ENCODE measurements at regions not wholly inside any gene's neighbourhood (a gene's known extent, or its start where the extent isn't known, plus 50 kb on each side); places are given as distances from the start of the nearest gene placed in this dataset.

DNA sequence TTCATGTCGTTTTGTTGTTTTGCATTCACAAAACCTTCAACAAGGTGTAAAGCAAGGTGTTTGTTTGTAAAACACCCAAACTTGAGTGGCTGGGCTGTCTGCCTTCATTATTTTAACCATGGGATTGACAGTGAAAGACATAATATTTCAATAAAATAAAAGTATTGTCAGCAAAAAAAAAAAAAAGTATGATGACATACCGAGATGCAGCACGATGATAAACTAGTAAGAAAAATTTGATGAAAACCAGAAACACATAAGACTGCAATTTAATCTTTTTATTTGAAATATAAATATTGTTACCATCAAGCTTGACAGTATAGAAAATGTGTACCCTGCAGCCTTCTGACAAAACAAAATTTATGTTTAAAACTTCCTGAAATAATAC is 419.3 kb upstream of the DYNLRB2 start:
- no peak for DNase-seq
- ATAC-seq, result no peak
- TF ChIP-seq, protein P1, sequence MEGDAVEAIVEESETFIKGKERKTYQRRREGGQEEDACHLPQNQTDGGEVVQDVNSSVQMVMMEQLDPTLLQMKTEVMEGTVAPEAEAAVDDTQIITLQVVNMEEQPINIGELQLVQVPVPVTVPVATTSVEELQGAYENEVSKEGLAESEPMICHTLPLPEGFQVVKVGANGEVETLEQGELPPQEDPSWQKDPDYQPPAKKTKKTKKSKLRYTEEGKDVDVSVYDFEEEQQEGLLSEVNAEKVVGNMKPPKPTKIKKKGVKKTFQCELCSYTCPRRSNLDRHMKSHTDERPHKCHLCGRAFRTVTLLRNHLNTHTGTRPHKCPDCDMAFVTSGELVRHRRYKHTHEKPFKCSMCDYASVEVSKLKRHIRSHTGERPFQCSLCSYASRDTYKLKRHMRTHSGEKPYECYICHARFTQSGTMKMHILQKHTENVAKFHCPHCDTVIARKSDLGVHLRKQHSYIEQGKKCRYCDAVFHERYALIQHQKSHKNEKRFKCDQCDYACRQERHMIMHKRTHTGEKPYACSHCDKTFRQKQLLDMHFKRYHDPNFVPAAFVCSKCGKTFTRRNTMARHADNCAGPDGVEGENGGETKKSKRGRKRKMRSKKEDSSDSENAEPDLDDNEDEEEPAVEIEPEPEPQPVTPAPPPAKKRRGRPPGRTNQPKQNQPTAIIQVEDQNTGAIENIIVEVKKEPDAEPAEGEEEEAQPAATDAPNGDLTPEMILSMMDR (IDR thresholded peaks at IDR 0.05), result no peak
- intact Hi-C loops (cut with DNase I), result no loop called here
- H3K4me3 ChIP-seq, result no peak overlapping the region
- H3K9me3 ChIP-seq, result no peaks in the 10 kb centered on the region
- H3K27me3 ChIP-seq, result no peaks in the 10 kb centered on the region
- H3K4me1 ChIP-seq, result no peaks in the 10 kb centered on the region
- no peak overlapping the region for H3K27ac ChIP-seq
- H3K36me3 ChIP-seq, result no peaks in the 10 kb centered on the region

DNA sequence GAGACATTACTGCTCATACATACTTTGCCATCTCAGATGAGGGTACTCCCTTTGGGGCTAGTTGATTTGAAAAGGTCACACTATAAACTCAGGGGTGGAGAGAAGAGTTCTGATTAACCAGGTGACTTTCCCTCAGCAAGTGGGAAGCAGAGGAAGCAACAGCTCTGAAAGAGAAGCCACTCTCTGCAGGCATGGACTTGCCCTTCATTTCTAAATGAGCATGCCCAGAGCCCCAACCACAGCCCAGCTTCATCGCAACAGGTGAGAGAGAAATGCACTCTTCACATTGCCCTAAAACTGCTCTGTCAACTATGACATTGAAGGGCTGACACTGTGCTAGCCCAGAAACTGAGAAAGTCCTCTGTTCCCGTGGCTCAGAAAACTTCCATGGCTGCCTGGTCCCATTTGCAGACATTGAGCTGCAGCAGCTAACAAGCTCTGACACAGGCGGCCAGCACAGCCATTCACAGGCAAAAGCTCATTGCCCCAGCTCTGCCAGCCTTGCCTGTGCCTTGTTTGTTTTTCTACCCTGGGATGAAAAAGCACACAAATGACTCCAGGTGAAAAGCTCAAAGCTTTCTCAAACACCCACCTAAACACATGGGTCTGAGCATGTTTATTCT is 419.8 kb upstream of the DYNLRB2 start:
- Histone ChIP-seq H3K4me1 (no peaks in the 10 kb centered on the region), H3K4me3 (no peak overlapping the region), H3K27me3 (no peaks in the 10 kb centered on the region), H3K36me3 (no peaks in the 10 kb centered on the region), H3K9me3 (no peaks in the 10 kb centered on the region), H3K27ac (no peak overlapping the region)
- no peak for DNase-seq
- ATAC-seq, result no peak
- intact Hi-C loops (cut with DNase I), result no loop called here
- TF ChIP-seq, protein P1 (IDR thresholded peaks at IDR 0.05), result no peak

DNA sequence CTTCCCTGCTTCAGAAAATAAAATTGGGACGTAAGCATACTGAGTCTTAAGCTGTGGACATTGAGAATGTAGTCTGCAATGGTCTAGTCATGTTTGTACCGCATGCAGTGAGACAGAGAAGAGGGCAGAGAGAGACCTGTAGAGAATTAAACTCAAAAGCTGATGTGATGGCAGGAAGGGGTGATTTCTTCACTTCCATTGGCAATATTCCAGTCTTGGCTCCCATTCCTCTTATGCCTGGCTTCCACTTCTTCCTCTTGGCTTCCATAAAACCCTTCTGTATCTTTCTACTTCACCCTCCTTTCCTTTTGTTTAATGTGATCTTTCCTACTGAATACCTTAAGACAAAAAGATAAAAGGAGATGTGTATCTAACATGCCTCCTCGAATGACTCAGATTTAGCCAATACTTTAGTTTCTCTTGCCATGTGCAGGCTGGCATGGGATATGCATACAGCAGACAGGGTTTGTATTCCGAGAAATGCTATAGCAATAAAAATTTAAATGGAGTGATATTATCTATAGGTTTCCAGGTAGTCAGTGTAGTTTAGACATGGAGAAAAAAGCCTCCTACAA is 423.1 kb upstream of the DYNLRB2 start:
- Histone ChIP-seq H3K4me1 (no peaks in the 10 kb centered on the region), H3K4me3 (no peak overlapping the region), H3K9me3 (no peaks in the 10 kb centered on the region), H3K27me3 (no peaks in the 10 kb centered on the region), H3K36me3 (no peaks in the 10 kb centered on the region), H3K27ac (no peak overlapping the region)
- TF ChIP-seq, protein P1 (IDR thresholded peaks at IDR 0.05), result no peak
- intact Hi-C loops (cut with DNase I), result no loop called here
- no peak for DNase-seq
- ATAC-seq, result no peak

DNA sequence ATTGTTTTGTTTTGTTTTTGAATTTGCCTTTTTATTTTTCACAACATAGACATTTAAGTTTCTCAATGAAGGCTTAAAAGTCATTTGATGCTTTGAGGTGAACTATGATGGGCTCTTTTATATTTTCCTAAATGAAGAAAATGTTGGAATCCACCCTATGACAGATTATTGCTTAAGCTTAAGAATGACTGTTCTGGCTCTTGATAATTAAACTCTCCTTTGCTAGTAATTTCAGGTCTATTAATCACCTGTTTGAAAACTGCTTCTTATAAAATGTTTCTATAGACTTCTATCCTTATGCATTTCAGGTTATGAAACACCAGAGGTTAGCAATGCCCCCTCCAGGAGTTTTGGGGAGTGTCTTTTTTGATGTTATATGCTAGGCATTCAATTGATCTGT is 424.1 kb upstream of the DYNLRB2 start:
- no peak overlapping the region for H3K27ac ChIP-seq
- intact Hi-C loops (cut with DNase I), result no loop called here
- ATAC-seq (no peak), DNase-seq (no peak)
- H3K4me3 ChIP-seq, result no peak overlapping the region
- H3K36me3 ChIP-seq, result no peaks in the 10 kb centered on the region
- H3K27me3 ChIP-seq, result no peaks in the 10 kb centered on the region
- no peaks in the 10 kb centered on the region for H3K9me3 ChIP-seq
- TF ChIP-seq, protein P1 (IDR thresholded peaks at IDR 0.05), result no peak
- H3K4me1 ChIP-seq, result no peaks in the 10 kb centered on the region

DNA sequence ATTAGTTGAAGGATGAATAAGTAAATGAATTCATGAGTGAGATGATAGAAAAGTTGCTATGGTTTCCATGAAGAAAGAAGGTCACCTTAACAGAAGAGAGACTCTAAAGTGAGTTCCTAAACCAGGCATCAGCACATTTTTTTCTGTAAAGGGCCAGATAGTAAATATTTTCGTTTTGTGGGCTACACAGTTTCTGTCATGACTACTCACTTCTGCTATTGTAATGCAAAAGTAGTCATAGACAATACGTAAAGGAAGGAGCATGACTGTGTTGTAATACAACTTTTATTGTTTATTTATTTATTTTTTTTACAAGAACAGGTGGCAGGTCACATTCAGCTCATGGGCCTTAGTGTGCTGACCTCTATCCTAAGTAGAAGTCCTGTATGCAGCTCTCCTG is 426.1 kb upstream of the DYNLRB2 start:
- Histone ChIP-seq H3K27me3 (no peaks in the 10 kb centered on the region), H3K27ac (no peak overlapping the region), H3K9me3 (no peaks in the 10 kb centered on the region), H3K4me1 (no peaks in the 10 kb centered on the region), H3K4me3 (no peak overlapping the region), H3K36me3 (no peaks in the 10 kb centered on the region)
- intact Hi-C loops (cut with DNase I), result no loop called here
- ATAC-seq (no peak), DNase-seq (no peak)
- TF ChIP-seq, protein P1 (IDR thresholded peaks at IDR 0.05), result no peak

Measured in upper lobe of right lung (tissue), 1 donor.